NT2/D1 (cell line): ENCODE measurements at regions not wholly inside any gene's neighbourhood (a gene's known extent, or its start where the extent isn't known, plus 50 kb on each side); places are given as distances from the start of the nearest gene placed in this dataset.

Experiments used
- YY1 ChIP-seq: IDR thresholded peaks from 2 replicates; pipeline ENCODE4 v1.6.1; 2011; ENCODE audit not compliant: insufficient read length, insufficient read depth
- ZNF274 ChIP-seq: IDR thresholded peaks from 2 replicates; pipeline ENCODE4 v1.6.1; 2011; ENCODE audit warnings: mild to moderate bottlenecking, low read depth, low read length

GRCh38 chr11:24324211-24324610 lies 172.6 kb upstream of the LUZP2 start:
- no peak for TF ChIP-seq ZNF274
- no peak for TF ChIP-seq YY1
